ENCODE measurements at regions not wholly inside any gene's neighbourhood (a gene's known extent, or its start where the extent isn't known, plus 50 kb on each side); places are given as distances from the start of the nearest gene placed in this dataset.

- FAIRE-seq = no peak
These were observed 235.3 kb upstream of the USP25 start for GRCh38 chr21:15494481-15494880.

DNA sequence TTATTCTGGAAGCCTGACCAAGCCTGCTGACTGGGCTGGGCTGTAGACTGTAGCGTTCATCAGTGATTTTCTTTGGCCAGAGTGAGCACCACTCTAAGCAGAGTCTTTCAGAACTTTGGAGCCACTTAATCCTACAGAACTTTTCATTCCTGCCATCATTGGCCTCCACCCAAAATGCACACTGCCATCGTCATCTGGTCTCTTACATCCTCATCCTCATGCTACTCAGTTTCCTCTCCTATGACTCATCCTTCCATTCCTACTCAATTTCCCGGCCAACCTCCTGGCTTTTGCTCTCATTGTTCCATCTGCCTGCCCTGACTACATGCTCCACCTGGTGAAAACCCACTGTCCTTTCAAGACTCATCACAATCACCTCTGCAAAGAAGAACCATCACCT lies 233.8 kb upstream of the USP25 start:
- FAIRE-seq = no peak

- FAIRE-seq = no peak
These were observed 232.9 kb upstream of the USP25 start for GRCh38 chr21:15496911-15497310.

- no peak for FAIRE-seq
These were observed 231.3 kb upstream of the USP25 start for GRCh38 chr21:15498455-15498854.

DNA sequence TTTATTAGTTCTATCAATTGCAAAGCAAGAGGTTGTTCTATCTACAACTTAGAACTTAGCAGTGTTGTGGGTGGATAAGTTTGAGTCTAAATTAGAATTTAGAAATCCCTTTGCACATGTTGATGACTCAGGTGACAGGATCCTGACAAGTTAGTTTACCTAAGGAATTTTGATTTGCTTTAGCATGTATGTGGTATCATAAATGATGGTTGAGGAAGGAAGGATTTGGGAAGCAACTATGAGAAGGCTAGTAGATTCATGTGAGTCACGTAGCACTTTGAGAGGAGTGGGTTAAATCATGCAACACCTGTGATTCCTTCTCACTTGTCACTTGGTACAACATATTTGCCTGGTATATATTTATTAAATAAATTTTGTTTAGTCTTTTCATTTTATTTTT lies 223.7 kb upstream of the USP25 start:
- no peak for FAIRE-seq

DNA sequence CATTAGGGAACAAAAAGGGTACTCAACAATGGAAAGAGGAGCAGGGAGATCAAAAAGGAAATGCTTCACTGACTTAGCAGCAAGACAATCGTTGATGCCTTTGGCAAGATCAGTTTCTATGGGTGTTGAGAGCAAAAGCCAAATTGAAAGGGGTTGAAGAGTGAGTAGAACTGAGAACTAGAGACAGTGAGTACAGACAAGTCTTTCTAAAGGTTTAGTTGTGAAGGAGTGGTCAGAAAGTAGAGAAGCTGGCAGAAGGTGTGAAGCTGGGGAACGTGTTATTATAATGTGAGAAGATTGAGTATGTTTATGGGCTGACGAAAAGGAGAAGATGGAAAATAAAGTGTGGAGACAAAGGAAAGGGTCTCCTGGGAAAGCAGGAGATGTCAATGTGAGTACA lies 221.2 kb upstream of the USP25 start:
- no peak for FAIRE-seq

GRCh38 chr21:15514073-15514946 lies 215.5 kb upstream of the USP25 start:
- FAIRE-seq = no peak

- peak; percentile 23 for FAIRE-seq
These were observed 213.9 kb upstream of the USP25 start for GRCh38 chr21:15515908-15516307.

- FAIRE-seq = no peak
These were observed 212.4 kb upstream of the USP25 start for GRCh38 chr21:15517394-15517793.

- FAIRE-seq = no peak
These were observed 208.8 kb upstream of the USP25 start for GRCh38 chr21:15520811-15521643.

GRCh38 chr21:15521644-15522001 lies 208.2 kb upstream of the USP25 start:
- FAIRE-seq = no peak

DNA sequence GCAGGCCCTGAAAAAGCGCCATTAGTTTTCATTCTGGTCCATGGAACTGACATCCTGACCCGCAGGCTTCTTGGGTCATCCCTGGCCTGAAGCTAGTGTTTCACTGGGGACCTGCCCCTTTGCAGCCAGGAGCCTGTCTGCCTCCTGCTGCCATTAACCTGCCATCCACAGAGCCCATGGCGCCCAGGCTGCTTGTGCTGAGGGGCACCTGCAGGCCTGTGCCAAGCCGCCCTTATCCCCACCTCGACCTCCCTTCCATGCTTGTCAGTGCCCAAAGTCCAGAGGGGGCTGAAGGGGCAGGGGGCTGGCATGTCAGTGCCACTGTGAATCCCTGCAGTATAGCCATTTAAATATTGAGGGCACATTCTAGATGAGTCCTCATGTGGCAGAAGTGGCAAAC lies 207.6 kb upstream of the USP25 start:
- no peak for FAIRE-seq

DNA sequence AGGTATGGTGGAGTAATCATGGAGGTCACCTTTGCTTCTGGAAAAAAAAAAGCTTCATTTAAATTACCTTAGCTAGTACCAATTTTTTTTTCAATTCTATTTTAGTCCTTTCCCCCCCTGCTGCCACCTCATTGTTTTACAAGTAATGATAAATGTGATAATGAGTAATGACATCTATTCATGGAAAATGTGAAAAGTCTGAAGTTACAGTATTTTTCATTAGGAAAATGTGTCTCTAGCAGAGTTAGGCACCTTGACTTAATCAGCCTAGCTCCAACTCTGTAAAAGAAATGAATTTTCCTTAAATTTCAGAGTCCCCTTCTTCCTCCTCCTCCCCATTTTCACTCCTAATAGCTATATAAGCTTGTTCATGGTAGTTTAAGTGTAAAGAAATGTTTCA lies 204.9 kb upstream of the USP25 start:
- no peak for FAIRE-seq

- FAIRE-seq = no peak
These were observed 203.0 kb upstream of the USP25 start for GRCh38 chr21:15526798-15527197.

DNA sequence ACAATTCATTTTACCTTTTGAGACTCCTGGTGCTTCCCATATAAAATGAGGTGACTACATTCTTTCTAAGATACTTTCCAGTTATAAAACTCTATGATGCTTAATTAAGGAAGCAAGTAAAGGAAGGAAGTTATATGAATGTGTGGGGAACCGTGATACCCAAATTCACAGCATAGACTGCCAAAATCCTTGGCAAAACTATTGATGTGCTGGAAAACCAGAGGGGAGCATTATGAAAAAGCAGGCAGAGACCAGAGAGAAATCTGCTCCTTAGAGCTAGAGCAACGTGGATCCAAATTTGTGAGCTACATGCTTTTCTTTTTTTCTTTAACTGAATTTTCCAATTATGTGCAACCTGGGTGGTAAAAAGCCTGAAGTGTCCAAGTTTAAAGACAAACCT lies 201.4 kb upstream of the USP25 start:
- no peak for FAIRE-seq

DNA sequence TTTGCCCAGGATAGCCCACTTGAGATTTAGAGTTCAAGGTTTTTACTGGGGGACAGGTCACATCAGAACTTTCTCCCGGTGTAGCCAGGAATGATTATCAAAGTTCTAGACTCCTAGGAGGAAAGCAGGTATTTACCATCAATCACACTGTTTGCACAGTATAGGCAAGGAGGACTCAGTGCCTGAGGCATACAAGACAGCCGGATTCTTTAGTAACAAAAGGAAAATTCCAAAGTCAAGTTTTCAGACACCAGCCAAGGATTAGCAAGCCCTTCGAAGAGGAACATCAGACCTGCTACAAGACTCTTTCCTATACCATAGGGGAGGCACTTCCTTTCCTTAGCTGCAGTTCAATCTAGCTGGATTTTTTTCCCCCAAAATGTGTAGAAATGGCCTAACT lies 197.8 kb upstream of the USP25 start:
- no peak for FAIRE-seq

GRCh38 chr21:15533618-15534017 lies 196.2 kb upstream of the USP25 start:
- no peak for FAIRE-seq

DNA sequence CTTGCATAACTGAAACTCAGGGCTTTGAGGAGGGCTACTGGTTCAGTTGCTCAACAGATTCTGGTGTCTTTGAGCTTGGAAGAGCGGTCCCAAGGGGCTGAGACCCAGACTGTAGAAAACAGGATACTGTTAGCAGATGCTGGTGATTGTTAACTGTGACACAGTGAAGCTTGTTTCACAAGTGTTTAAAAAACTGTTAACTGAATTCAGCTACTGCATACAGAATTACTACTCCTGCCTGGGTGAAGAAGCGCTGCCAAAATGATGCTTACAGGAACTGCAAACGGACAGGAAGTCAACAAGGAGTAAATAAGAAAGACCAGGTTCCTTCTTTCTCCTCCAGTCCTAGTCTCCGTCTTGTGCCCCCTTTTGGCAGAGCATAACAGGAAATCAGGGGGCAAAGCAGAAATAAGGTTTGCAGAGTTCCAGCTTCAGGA lies 195.3 kb upstream of the USP25 start:
- FAIRE-seq = no peak

DNA sequence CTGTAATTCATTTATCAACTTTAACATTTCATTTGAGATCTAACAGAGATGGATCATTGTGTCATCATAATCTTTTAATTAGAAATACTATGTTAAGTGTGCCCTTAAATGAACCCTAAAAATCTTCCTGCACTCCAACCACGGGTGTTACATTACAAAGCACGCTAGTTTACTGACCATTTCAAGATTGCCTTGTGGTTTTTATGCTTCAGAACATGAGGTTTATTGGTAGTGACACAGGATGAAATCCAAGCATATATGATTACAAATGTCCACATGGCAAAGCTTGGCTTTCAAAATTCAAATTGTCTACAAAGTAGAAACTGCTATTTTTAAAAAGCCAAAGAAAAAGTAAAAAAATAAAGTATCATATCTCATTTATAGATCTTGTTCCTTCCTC lies 190.4 kb upstream of the USP25 start:
- no peak for FAIRE-seq

- FAIRE-seq = no peak
These were observed 186.3 kb upstream of the USP25 start for GRCh38 chr21:15543473-15543872.

GRCh38 chr21:15549671-15550070 lies 180.1 kb upstream of the USP25 start:
- FAIRE-seq = no peak

- FAIRE-seq = peak; percentile 33
These were observed 176.8 kb upstream of the USP25 start for GRCh38 chr21:15552914-15553494.

GRCh38 chr21:15557925-15558324 lies 171.9 kb upstream of the USP25 start:
- no peak for FAIRE-seq

DNA sequence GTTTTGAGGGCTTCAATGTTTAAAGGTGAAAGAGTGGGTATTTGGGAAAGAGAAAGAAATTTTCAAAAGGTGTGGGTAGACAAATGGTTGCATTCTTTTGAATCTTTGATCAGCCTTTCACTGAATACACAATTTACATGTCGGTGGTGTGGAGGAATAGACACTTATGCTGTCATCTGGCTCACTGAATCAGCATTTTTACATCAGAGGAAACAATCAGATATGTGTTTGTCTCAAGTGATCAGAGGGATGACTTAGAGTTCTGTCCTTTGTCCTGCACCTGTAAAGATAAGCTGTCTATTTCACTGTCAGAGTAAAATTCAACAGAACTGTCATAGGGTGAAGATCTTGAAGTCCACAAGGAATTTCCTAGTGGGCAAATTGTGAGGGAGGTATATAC lies 170.9 kb upstream of the USP25 start:
- no peak for FAIRE-seq
